ENCODE measurements at regions not wholly inside any gene's neighbourhood (a gene's known extent, or its start where the extent isn't known, plus 50 kb on each side); places are given as distances from the start of the nearest gene placed in this dataset.

- TF ChIP-seq FOXP2 (optimal IDR thresholded peaks at IDR 0.05; ENCODE audit: borderline replicate concordance, extremely low read depth, extremely low read length, insufficient read depth) (no peak), SIN3A (IDR thresholded peaks at IDR 0.05; ENCODE audit: borderline replicate concordance, insufficient read depth, low read length) (no peak), TAF1 (IDR thresholded peaks at IDR 0.05; ENCODE audit: borderline replicate concordance, insufficient read depth, low read length) (no peak), REST (IDR thresholded peaks at IDR 0.05; ENCODE audit: insufficient read depth in 1 of 2, low read depth in 2 of 2, low read length in 2 of 2) (no peak), POLR2AphosphoS5 (IDR thresholded peaks at IDR 0.05; ENCODE audit: low read depth, low read length) (no peak)
Observed at GRCh38 chr15:70530906-70531305, 232.5 kb downstream of the UACA start.

- TF ChIP-seq SIN3A (IDR thresholded peaks at IDR 0.05; ENCODE audit: borderline replicate concordance, insufficient read depth, low read length): no peak
- TF ChIP-seq FOXP2 (optimal IDR thresholded peaks at IDR 0.05; ENCODE audit: borderline replicate concordance, extremely low read depth, extremely low read length, insufficient read depth): no peak
- TF ChIP-seq TAF1 (IDR thresholded peaks at IDR 0.05; ENCODE audit: borderline replicate concordance, insufficient read depth, low read length): no peak
- TF ChIP-seq POLR2AphosphoS5 (IDR thresholded peaks at IDR 0.05; ENCODE audit: low read depth, low read length): no peak
- no peak for TF ChIP-seq REST (IDR thresholded peaks at IDR 0.05; ENCODE audit: insufficient read depth in 1 of 2, low read depth in 2 of 2, low read length in 2 of 2)
Observed at GRCh38 chr15:70530503-70530902, 232.9 kb downstream of the UACA start.

GRCh38 chr15:70530017-70530499 lies 233.3 kb downstream of the UACA start:
- TF ChIP-seq FOXP2 (optimal IDR thresholded peaks at IDR 0.05; ENCODE audit: borderline replicate concordance, extremely low read depth, extremely low read length, insufficient read depth) (no peak), REST (IDR thresholded peaks at IDR 0.05; ENCODE audit: insufficient read depth in 1 of 2, low read depth in 2 of 2, low read length in 2 of 2) (no peak), TAF1 (IDR thresholded peaks at IDR 0.05; ENCODE audit: borderline replicate concordance, insufficient read depth, low read length) (no peak), SIN3A (IDR thresholded peaks at IDR 0.05; ENCODE audit: borderline replicate concordance, insufficient read depth, low read length) (no peak), POLR2AphosphoS5 (IDR thresholded peaks at IDR 0.05; ENCODE audit: low read depth, low read length) (no peak)

GRCh38 chr15:70528816-70529215 lies 234.5 kb downstream of the UACA start:
- TF ChIP-seq REST (IDR thresholded peaks at IDR 0.05; ENCODE audit: insufficient read depth in 1 of 2, low read depth in 2 of 2, low read length in 2 of 2): no peak

GRCh38 chr15:70528270-70528706 lies 235.1 kb downstream of the UACA start:
- no peak for TF ChIP-seq TAF1 (IDR thresholded peaks at IDR 0.05; ENCODE audit: borderline replicate concordance, insufficient read depth, low read length)
- no peak for TF ChIP-seq POLR2AphosphoS5 (IDR thresholded peaks at IDR 0.05; ENCODE audit: low read depth, low read length)
- no peak for TF ChIP-seq SIN3A (IDR thresholded peaks at IDR 0.05; ENCODE audit: borderline replicate concordance, insufficient read depth, low read length)
- no peak for TF ChIP-seq REST (IDR thresholded peaks at IDR 0.05; ENCODE audit: insufficient read depth in 1 of 2, low read depth in 2 of 2, low read length in 2 of 2)
- no peak for TF ChIP-seq FOXP2 (optimal IDR thresholded peaks at IDR 0.05; ENCODE audit: borderline replicate concordance, extremely low read depth, extremely low read length, insufficient read depth)
